Tibial artery (tissue), 4 donors: ENCODE measurements at regions not wholly inside any gene's neighbourhood (a gene's known extent, or its start where the extent isn't known, plus 50 kb on each side); places are given as distances from the start of the nearest gene placed in this dataset.
"Not testable (repeated sequence)": the region's sequence is repeated elsewhere in the genome, so short reads cannot be mapped to it uniquely, and the experiment has no call there.

ENCODE experiments used
- DNase-seq, 2 donors: peaks; one replicate each; pipeline ENCODE4 v3.0.0-alpha.2; 2019
- H3K27ac ChIP-seq, 2 donors: fragments of 200-600 bp; sonication (generic) in 1 of 2; 1 replicate in 1 of 2; 2 replicates in 1 of 2; pipeline ENCODE4 v1.5.1; 2018 to 2019; ENCODE audit warnings: mild to moderate bottlenecking in 1 of 2
- H3K27me3 ChIP-seq, 2 donors: fragments of 200-600 bp; sonication (generic) in 1 of 2; one replicate each; pipeline versions ENCODE4 v1.5.1 to v1.6.0; 2016 to 2019
- H3K36me3 ChIP-seq, 3 donors: fragments of 200-600 bp; sonication (generic) in 2 of 3; one replicate each; pipeline ENCODE4 v1.5.1; 2016 to 2019; ENCODE audit warnings: mild to moderate bottlenecking in 2 of 3
- H3K4me1 ChIP-seq, 4 donors: fragments of 200-600 bp; sonication (generic) in 2 of 4; 1 replicate in 3 of 4; 2 replicates in 1 of 4; pipeline ENCODE4 v1.5.1; 2016 to 2019
- H3K4me3 ChIP-seq, 2 donors: fragments of 200-600 bp; sonication (generic) in 1 of 2; 1 replicate in 1 of 2; 2 replicates in 1 of 2; pipeline ENCODE4 v1.5.1; 2018 to 2019; ENCODE audit warnings: mild to moderate bottlenecking in 2 of 2
- H3K9me3 ChIP-seq, 3 donors: fragments of 200-600 bp; sonication (generic) in 1 of 3; one replicate each; pipeline ENCODE4 v1.5.1; 2016 to 2019
- intact Hi-C: fragments of 100-400 bp; cut with DNase I; formaldehyde crosslinking; loops from one replicate; pipeline ENCODE4 v1.15.0; 2023; ENCODE audit warnings: low total_unique reads
- TF ChIP-seq, protein P1 (sequence below), 2 experiments: fragments of 200-600 bp in 1 of 2; fragments of 450-650 bp in 1 of 2; IDR thresholded peaks; one replicate each; pipeline ENCODE4 v1.5.1; 2017 to 2019; ENCODE audit warnings: antibody characterized with exemption in 2 of 2, mild to moderate bottlenecking in 1 of 2, moderate library complexity in 1 of 2

GRCh38 chr5:99763021-99763774 lies 772.0 kb upstream of the FAM174A start:
- no peaks in the 10 kb centered on the region for H3K4me1 ChIP-seq
- no peaks in the 10 kb centered on the region for H3K27me3 ChIP-seq
- no peak for DNase-seq
- H3K9me3 ChIP-seq: no peaks in the 10 kb centered on the region
- TF ChIP-seq, protein P1, sequence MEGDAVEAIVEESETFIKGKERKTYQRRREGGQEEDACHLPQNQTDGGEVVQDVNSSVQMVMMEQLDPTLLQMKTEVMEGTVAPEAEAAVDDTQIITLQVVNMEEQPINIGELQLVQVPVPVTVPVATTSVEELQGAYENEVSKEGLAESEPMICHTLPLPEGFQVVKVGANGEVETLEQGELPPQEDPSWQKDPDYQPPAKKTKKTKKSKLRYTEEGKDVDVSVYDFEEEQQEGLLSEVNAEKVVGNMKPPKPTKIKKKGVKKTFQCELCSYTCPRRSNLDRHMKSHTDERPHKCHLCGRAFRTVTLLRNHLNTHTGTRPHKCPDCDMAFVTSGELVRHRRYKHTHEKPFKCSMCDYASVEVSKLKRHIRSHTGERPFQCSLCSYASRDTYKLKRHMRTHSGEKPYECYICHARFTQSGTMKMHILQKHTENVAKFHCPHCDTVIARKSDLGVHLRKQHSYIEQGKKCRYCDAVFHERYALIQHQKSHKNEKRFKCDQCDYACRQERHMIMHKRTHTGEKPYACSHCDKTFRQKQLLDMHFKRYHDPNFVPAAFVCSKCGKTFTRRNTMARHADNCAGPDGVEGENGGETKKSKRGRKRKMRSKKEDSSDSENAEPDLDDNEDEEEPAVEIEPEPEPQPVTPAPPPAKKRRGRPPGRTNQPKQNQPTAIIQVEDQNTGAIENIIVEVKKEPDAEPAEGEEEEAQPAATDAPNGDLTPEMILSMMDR (IDR thresholded peaks at IDR 0.05): no peak
- intact Hi-C loops: no loop called here
- H3K36me3 ChIP-seq: no peaks in the 10 kb centered on the region
- H3K27ac ChIP-seq: no peak overlapping the region
- H3K4me3 ChIP-seq: no peak overlapping the region

DNA sequence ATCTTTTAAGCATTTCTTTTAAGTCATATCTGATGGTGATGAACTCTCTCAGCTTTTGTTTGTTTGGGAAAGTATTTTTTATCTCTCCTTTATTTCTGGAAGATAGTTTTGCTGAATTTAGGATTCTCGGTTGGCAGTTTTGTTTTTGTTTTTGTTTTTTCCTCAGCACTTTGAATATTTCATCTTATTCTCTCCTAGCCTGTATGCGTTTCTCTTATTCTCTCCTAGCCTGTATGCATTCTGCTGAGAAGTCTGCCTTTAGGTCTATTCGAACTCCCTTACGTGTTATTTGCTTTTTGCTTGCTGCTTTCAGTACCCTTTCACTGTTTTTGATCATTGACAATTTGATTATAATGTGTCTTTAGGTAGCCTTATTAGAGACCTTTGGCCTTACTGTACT lies 787.8 kb upstream of the FAM174A start:
- intact Hi-C loops: no loop called here
- H3K4me1 ChIP-seq: no peaks in the 10 kb centered on the region
- H3K27ac ChIP-seq: no peak overlapping the region
- TF ChIP-seq, protein P1 (IDR thresholded peaks at IDR 0.05): no peak
- H3K9me3 ChIP-seq: no peaks in the 10 kb centered on the region
- no peak overlapping the region for H3K4me3 ChIP-seq
- H3K27me3 ChIP-seq: no peaks in the 10 kb centered on the region
- DNase-seq: no peak
- no peaks in the 10 kb centered on the region for H3K36me3 ChIP-seq

DNA sequence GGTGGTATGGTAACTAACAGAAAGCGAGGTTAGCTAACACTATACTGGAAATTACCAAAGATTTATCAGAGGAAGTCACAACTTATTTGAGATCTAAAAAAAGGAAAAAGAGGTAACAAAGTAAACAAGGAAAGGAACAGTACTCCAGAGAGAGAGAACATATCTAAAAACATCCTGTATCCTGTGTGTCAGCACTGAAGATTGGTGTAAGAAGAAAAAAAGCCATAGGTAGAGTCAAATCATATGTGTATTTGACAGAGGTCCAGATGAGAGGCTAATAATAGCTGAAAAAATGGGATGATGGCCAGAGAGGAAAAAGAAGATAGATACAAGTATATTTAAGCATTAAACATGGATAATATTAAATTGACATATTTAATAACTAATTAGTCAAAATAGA lies 802.0 kb upstream of the FAM174A start:
- intact Hi-C loops, DNase-seq, H3K36me3 ChIP-seq, H3K4me1 ChIP-seq, H3K4me3 ChIP-seq, H3K27me3 ChIP-seq, H3K27ac ChIP-seq, H3K9me3 ChIP-seq: not testable (repeated sequence)

DNA sequence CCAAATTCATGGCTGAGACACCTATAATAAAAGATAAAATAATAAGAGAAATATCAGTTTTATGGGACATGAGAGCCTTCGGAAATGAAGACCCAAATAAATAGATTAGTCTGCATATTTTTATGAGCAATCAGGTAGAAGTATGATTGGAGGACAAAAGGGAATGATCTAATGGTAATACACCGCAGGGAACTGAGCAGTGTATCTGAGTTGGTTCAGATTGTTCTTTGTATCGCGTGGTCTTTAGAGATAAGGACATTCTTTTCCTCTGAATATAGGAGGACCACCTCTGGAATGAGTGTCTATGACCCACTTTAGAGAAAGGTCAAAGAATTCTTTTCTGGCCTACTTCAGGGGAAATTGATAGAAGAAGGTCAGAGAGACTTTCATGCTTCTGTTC lies 801.8 kb upstream of the CHD1 start:
- H3K4me3 ChIP-seq, intact Hi-C loops, DNase-seq, H3K27ac ChIP-seq, H3K4me1 ChIP-seq, H3K36me3 ChIP-seq, H3K9me3 ChIP-seq, H3K27me3 ChIP-seq: not testable (repeated sequence)

DNA sequence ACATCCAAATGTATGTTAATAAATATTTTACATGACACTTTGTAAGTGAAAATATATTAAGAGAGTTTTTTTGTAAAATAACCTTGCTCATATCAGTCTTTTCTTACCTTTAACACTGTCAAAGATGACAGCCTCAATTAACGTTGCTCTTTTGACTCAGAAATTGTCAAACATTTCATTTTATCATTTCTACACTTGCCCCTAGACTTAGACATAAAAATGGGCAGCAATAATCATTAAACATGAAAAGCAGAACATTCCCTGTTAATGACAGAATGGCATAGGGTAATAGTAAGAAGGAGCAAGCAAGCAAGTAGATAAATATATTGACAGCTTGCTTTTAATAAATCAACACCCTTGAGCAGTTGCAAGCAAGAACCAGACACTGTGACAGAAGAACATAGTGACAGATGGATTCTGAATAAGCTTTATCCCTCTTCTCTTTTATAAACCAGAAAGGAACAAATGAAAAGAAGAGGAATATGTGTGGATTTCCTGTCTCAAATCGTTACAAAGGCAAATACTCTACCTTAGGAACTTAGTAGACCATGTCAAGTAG lies 796.0 kb upstream of the CHD1 start:
- Histone ChIP-seq H3K36me3 (no peaks in the 10 kb centered on the region), H3K4me1 (no peaks in the 10 kb centered on the region), H3K4me3 (no peak overlapping the region), H3K27me3 (no peaks in the 10 kb centered on the region), H3K27ac (no peak overlapping the region), H3K9me3 (no peaks in the 10 kb centered on the region)
- TF ChIP-seq, protein P1 (IDR thresholded peaks at IDR 0.05): no peak
- DNase-seq: no peak
- intact Hi-C loops: no loop called here

- no peak overlapping the region for H3K4me3 ChIP-seq
- TF ChIP-seq, protein P1 (IDR thresholded peaks at IDR 0.05): no peak
- no peak overlapping the region for H3K27ac ChIP-seq
- H3K36me3 ChIP-seq: no peaks in the 10 kb centered on the region
- intact Hi-C loops: no loop called here
- no peaks in the 10 kb centered on the region for H3K27me3 ChIP-seq
- no peak for DNase-seq
- no peaks in the 10 kb centered on the region for H3K9me3 ChIP-seq
- no peaks in the 10 kb centered on the region for H3K4me1 ChIP-seq
These were observed 792.7 kb upstream of the CHD1 start for GRCh38 chr5:99721506-99721905.
